ENCODE measurements at regions not wholly inside any gene's neighbourhood (a gene's known extent, or its start where the extent isn't known, plus 50 kb on each side); places are given as distances from the start of the nearest gene placed in this dataset.

GRCh38 chr15:97248376-97248775 lies 712.1 kb upstream of the ARRDC4 start:
- Histone ChIP-seq H3K9me3 (no peaks in the 10 kb centered on the region), H3K4me1 (replicated peaks) (no peaks in the 10 kb centered on the region), H3K27me3 (replicated peaks; ENCODE audit: insufficient read depth) (no peaks in the 10 kb centered on the region), H3K27ac (no peak overlapping the region), H3K4me3 (no peak overlapping the region), H3K36me3 (no peaks in the 10 kb centered on the region)
- no peak for DNase-seq (ENCODE audit: low spot score)
- WGBS, result 90% methylated on average over 1 of the region's 1 CpG
- TF ChIP-seq POLR2A (IDR thresholded peaks at IDR 0.05), result no peak
- no peak for TF ChIP-seq CTCF (IDR thresholded peaks at IDR 0.05)
- TF ChIP-seq POLR2AphosphoS5 (IDR thresholded peaks at IDR 0.05), result no peak
- intact Hi-C loops (cut with DNase I), result no loop called here

- intact Hi-C loops (cut with DNase I), result no loop called here
- WGBS, result 74% methylated on average over 3 of the region's 3 CpGs
- no peak for TF ChIP-seq CTCF (IDR thresholded peaks at IDR 0.05)
- TF ChIP-seq POLR2AphosphoS5 (IDR thresholded peaks at IDR 0.05), result no peak
- TF ChIP-seq POLR2A (IDR thresholded peaks at IDR 0.05), result no peak
- no peaks in the 10 kb centered on the region for H3K27me3 ChIP-seq (replicated peaks; ENCODE audit: insufficient read depth)
- DNase-seq (ENCODE audit: low spot score), result no peak
- no peaks in the 10 kb centered on the region for H3K9me3 ChIP-seq
- H3K4me1 ChIP-seq (replicated peaks), result no peaks in the 10 kb centered on the region
- H3K4me3 ChIP-seq, result no peak overlapping the region
- no peaks in the 10 kb centered on the region for H3K36me3 ChIP-seq
- no peak overlapping the region for H3K27ac ChIP-seq
Measured at GRCh38 chr15:97259943-97260342, 700.6 kb upstream of the ARRDC4 start.

- 95% methylated on average over 3 of the region's 3 CpGs for WGBS
- TF ChIP-seq CTCF (IDR thresholded peaks at IDR 0.05) (no peak), POLR2AphosphoS5 (IDR thresholded peaks at IDR 0.05) (no peak), POLR2A (IDR thresholded peaks at IDR 0.05) (no peak)
- no peaks in the 10 kb centered on the region for H3K36me3 ChIP-seq
- H3K4me3 ChIP-seq, result no peak overlapping the region
- no peaks in the 10 kb centered on the region for H3K27me3 ChIP-seq (replicated peaks; ENCODE audit: insufficient read depth)
- H3K27ac ChIP-seq, result no peak overlapping the region
- intact Hi-C loops (cut with DNase I), result no loop called here
- H3K4me1 ChIP-seq (replicated peaks), result no peaks in the 10 kb centered on the region
- no peak for DNase-seq (ENCODE audit: low spot score)
- no peaks in the 10 kb centered on the region for H3K9me3 ChIP-seq
Measured at GRCh38 chr15:97301166-97301565, 659.3 kb upstream of the ARRDC4 start.

GRCh38 chr15:97316362-97316761 lies 644.1 kb upstream of the ARRDC4 start:
- Histone ChIP-seq H3K4me3 (no peak overlapping the region), H3K4me1 (replicated peaks) (no peaks in the 10 kb centered on the region), H3K36me3 (no peaks in the 10 kb centered on the region), H3K27ac (no peak overlapping the region), H3K9me3 (no peaks in the 10 kb centered on the region), H3K27me3 (replicated peaks; ENCODE audit: insufficient read depth) (no peaks in the 10 kb centered on the region)
- WGBS, result 38% methylated on average over 3 of the region's 3 CpGs
- intact Hi-C loops (cut with DNase I), result no loop called here
- TF ChIP-seq POLR2AphosphoS5 (IDR thresholded peaks at IDR 0.05) (no peak), CTCF (IDR thresholded peaks at IDR 0.05) (no peak), POLR2A (IDR thresholded peaks at IDR 0.05) (no peak)
- no peak for DNase-seq (ENCODE audit: low spot score)

GRCh38 chr15:97317163-97317562 lies 643.3 kb upstream of the ARRDC4 start:
- H3K4me3 ChIP-seq, result no peak overlapping the region
- H3K4me1 ChIP-seq (replicated peaks), result no peaks in the 10 kb centered on the region
- H3K27ac ChIP-seq, result no peak overlapping the region
- 83% methylated on average over 3 of the region's 3 CpGs for WGBS
- no peaks in the 10 kb centered on the region for H3K27me3 ChIP-seq (replicated peaks; ENCODE audit: insufficient read depth)
- DNase-seq (ENCODE audit: low spot score), result no peak
- H3K36me3 ChIP-seq, result no peaks in the 10 kb centered on the region
- no peaks in the 10 kb centered on the region for H3K9me3 ChIP-seq
- intact Hi-C loops (cut with DNase I), result no loop called here
- TF ChIP-seq POLR2A (IDR thresholded peaks at IDR 0.05), result no peak
- TF ChIP-seq POLR2AphosphoS5 (IDR thresholded peaks at IDR 0.05), result no peak

Measured in prostate gland (tissue), 2 donors.